GM12872 (cell line): ENCODE measurements at regions not wholly inside any gene's neighbourhood (a gene's known extent, or its start where the extent isn't known, plus 50 kb on each side); places are given as distances from the start of the nearest gene placed in this dataset.

Source experiments
- CTCF ChIP-seq: IDR thresholded peaks from 3 replicates; pipeline ENCODE4 v1.5.1; 2011; ENCODE audit warnings: low read depth, mild to moderate bottlenecking, low read length, moderate library complexity; ENCODE audit not compliant: insufficient read depth

DNA sequence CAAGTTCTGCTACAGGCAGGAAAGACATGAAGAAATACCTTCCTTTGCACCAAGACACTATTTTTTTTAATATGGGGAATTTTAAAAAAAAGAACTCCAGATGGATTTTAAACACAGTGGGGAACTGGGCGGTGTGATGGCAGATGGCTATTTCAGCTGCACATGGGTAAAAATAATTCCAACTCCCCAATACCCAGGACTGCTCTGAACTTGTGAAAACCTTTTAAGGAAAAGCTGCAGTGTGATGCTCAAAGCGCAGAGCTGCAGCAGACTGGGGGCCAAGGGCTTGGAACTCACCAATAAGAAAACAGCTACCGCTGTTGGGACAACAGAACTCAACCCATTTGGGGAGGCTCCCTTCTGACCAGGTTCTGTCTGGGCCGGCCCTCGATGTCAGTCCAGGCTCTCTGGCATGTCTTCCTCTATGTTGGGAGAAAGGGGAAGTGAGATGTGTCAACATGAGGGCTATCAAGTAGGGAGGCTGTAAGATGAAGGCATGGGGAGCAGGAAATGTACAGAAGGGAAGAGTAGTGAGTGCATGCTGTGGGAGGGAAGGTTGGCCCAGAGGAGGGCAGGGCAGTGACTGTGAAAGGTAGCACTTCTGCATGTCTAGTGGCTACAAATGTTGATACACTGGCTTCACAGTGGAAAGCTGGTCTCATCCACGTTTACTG, 64.0 kb upstream of the SLC14A2 start:
- TF ChIP-seq CTCF, result no peak

DNA sequence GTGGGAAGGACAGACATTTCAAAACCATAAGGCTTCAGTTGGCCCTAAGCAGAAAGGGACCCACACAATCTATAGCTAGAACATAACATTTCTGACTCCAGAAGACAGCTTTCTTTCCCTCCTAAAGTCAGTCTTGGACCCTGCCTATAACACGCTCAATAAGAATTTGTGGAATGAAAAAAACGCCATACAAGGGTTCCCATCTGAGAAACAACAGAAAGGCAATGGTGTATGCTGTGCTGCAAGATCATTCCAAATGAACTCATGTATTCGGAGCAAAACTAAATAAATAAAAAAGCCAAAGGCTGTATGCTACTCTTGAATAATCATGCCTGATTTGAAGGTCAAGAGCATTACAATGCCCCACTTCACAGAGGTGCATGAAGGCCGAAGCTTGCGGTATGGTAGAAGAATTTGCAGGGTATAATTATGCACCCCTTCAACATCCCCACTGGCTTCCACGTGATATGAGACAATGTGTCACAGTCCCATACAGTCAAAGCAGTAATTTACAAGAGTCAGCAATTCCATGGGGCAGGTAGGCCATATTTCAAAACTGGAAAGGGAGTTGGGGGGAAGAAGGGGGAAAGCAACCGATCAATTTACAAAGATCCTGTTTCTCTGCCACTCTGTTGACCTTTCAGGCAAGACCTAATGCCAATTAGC, 61.4 kb upstream of the SLC14A2 start:
- no peak for TF ChIP-seq CTCF

- no peak for TF ChIP-seq CTCF
Observed at GRCh38 chr18:45554389-45554737, 60.9 kb upstream of the SLC14A2 start.

DNA sequence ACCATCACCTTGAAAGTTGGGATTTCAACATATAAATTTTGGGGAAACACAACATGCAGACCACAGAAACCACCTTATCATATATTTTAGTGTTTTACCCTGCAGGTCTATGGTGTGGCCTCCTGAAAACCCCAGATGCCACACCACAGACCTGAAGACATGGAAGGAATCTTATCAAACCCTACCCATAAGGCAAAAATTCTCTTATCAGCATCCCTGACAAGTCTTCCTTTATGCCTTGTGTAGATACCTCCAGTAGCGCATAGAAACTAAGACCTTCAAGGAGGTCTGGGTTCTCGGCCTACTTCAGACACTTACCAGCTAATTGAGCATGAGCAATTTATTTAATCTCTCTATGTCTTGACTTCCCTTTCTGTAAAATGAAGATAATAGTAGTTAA, 59.1 kb upstream of the SLC14A2 start:
- no peak for TF ChIP-seq CTCF

GRCh38 chr18:45557287-45557686, 58.0 kb upstream of the SLC14A2 start:
- TF ChIP-seq CTCF, result no peak

- no peak for TF ChIP-seq CTCF
Observed at GRCh38 chr18:45557779-45558178, 57.5 kb upstream of the SLC14A2 start.

GRCh38 chr18:45559258-45559657, 56.0 kb upstream of the SLC14A2 start:
- no peak for TF ChIP-seq CTCF
